PFSK-1 (cell line): ENCODE measurements at regions not wholly inside any gene's neighbourhood (a gene's known extent, or its start where the extent isn't known, plus 50 kb on each side); places are given as distances from the start of the nearest gene placed in this dataset.

Experiments
- FOXP2 ChIP-seq: optimal IDR thresholded peaks from 2 replicates; pipeline ENCODE3; 2011; ENCODE audit warnings: borderline replicate concordance, control low read depth, inconsistent platforms; ENCODE audit not compliant: insufficient read depth; ENCODE audit errors: extremely low read length, extremely low read depth
- POLR2AphosphoS5 ChIP-seq: IDR thresholded peaks from 2 replicates; pipeline ENCODE4 v1.6.1; 2012; ENCODE audit warnings: low read depth, mild to moderate bottlenecking, control low read depth, low read length, moderate library complexity
- REST ChIP-seq, 2 experiments: IDR thresholded peaks; 2 replicates each; pipeline versions ENCODE4 v1.6.1 to v1.8.0; 2011 to 2012; ENCODE audit warnings: low read depth in 2 of 2, low read length in 2 of 2, control low read depth in 1 of 2, inconsistent platforms in 1 of 2, mild to moderate bottlenecking in 1 of 2, moderate library complexity in 1 of 2; ENCODE audit not compliant: insufficient read depth in 1 of 2
- SIN3A ChIP-seq: IDR thresholded peaks from 2 replicates; pipeline ENCODE4 v1.6.1; 2012; ENCODE audit warnings: mild to moderate bottlenecking, low read length, moderate library complexity, borderline replicate concordance; ENCODE audit not compliant: insufficient read depth
- TAF1 ChIP-seq: IDR thresholded peaks from 2 replicates; pipeline ENCODE4 v1.6.1; 2012; ENCODE audit warnings: low read length, control low read depth, borderline replicate concordance; ENCODE audit not compliant: insufficient read depth

GRCh38 chr2:194765723-194766122 is 891.3 kb upstream of the SLC39A10 start:
- no peak for TF ChIP-seq REST (IDR thresholded peaks at IDR 0.05; ENCODE audit: insufficient read depth in 1 of 2, low read depth in 2 of 2, low read length in 2 of 2)
- no peak for TF ChIP-seq POLR2AphosphoS5
- TF ChIP-seq TAF1 = no peak
- no peak for TF ChIP-seq SIN3A
- no peak for TF ChIP-seq FOXP2
